Loucy (cell line): ENCODE measurements at regions not wholly inside any gene's neighbourhood (a gene's known extent, or its start where the extent isn't known, plus 50 kb on each side); places are given as distances from the start of the nearest gene placed in this dataset.

Source experiments
- EZH2phosphoT487 ChIP-seq: fragments of 200-600 bp; IDR thresholded peaks from 2 replicates; pipeline ENCODE4 v1.6.1; 2018; ENCODE audit warnings: antibody characterized with exemption, mild to moderate bottlenecking, moderate library complexity, borderline replicate concordance
- TF ChIP-seq, protein P1 (sequence below): fragments of 200-600 bp; sonication (generic); conservative IDR thresholded peaks from 2 replicates; pipeline ENCODE4 v1.5.1; 2014; ENCODE audit warnings: mild to moderate bottlenecking, antibody characterized with exemption, low read length

DNA sequence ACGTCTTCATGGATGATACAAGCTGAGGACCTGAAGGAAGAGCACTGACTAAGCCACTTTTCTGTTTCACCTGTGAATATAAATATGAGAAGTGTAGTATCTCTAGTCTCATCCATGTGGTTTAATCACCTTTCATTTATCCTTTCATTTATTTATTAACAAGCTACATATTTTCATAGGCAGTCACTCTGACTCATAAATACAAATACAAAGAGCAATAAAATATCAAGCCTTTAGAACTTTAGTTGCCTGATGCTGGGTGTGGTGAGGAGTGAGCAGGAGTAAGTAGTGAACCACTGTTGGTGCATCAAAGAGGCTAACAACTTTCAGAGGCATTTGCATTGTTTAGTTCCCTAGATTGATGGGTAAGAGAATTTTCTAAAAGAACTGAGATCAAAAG lies 269.0 kb upstream of the C1orf87 start:
- TF ChIP-seq, protein P1, sequence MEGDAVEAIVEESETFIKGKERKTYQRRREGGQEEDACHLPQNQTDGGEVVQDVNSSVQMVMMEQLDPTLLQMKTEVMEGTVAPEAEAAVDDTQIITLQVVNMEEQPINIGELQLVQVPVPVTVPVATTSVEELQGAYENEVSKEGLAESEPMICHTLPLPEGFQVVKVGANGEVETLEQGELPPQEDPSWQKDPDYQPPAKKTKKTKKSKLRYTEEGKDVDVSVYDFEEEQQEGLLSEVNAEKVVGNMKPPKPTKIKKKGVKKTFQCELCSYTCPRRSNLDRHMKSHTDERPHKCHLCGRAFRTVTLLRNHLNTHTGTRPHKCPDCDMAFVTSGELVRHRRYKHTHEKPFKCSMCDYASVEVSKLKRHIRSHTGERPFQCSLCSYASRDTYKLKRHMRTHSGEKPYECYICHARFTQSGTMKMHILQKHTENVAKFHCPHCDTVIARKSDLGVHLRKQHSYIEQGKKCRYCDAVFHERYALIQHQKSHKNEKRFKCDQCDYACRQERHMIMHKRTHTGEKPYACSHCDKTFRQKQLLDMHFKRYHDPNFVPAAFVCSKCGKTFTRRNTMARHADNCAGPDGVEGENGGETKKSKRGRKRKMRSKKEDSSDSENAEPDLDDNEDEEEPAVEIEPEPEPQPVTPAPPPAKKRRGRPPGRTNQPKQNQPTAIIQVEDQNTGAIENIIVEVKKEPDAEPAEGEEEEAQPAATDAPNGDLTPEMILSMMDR = no peak
- TF ChIP-seq EZH2phosphoT487 = no peak
